DOHH2 (cell line): ENCODE measurements at regions not wholly inside any gene's neighbourhood (a gene's known extent, or its start where the extent isn't known, plus 50 kb on each side); places are given as distances from the start of the nearest gene placed in this dataset.

Experiments used
- H3F3A ChIP-seq: fragments of 200-600 bp; sonication (generic), shearing (Covaris generic); 2 replicates; pipeline ENCODE4 v1.6.0; 2016; ENCODE audit warnings: antibody characterized with exemption, mild to moderate bottlenecking; ENCODE audit not compliant: control insufficient read depth, insufficient read depth
- H3K27ac ChIP-seq: fragments of 200-600 bp; sonication (generic); 2 replicates; pipeline ENCODE4 v1.5.1; 2014; ENCODE audit warnings: low read depth, mild to moderate bottlenecking, low read length, moderate library complexity
- H3K27me3 ChIP-seq: fragments of 200-600 bp; sonication (generic); 2 replicates; pipeline ENCODE4 v1.6.1; 2014; ENCODE audit warnings: mild to moderate bottlenecking, low read length, mixed read lengths; ENCODE audit not compliant: control insufficient read depth
- H3K36me3 ChIP-seq: fragments of 200-600 bp; sonication (generic); 2 replicates; pipeline ENCODE4 v1.6.1; 2014; ENCODE audit warnings: mild to moderate bottlenecking, low read length, moderate library complexity, mixed read lengths; ENCODE audit not compliant: control insufficient read depth
- H3K4me1 ChIP-seq: fragments of 200-600 bp; sonication (generic); 2 replicates; pipeline ENCODE4 v1.6.1; 2014; ENCODE audit warnings: mild to moderate bottlenecking, low read length, mixed read lengths; ENCODE audit not compliant: control insufficient read depth
- H3K4me2 ChIP-seq: fragments of 200-600 bp; sonication (generic); 2 replicates; pipeline ENCODE4 v1.6.0; 2014; ENCODE audit warnings: mild to moderate bottlenecking, low read length, moderate library complexity
- H3K4me3 ChIP-seq: fragments of 200-600 bp; sonication (generic); 2 replicates; pipeline ENCODE4 v1.5.1; 2014; ENCODE audit warnings: mild to moderate bottlenecking, low read length, mixed read lengths
- H3K79me2 ChIP-seq: fragments of 200-600 bp; sonication (generic); 2 replicates; pipeline ENCODE4 v1.6.1; 2014; ENCODE audit warnings: mild to moderate bottlenecking, low read length, mixed read lengths; ENCODE audit not compliant: control insufficient read depth
- H3K9me2 ChIP-seq: fragments of 200-600 bp; sonication (generic); replicated peaks from 2 replicates; pipeline ENCODE4 v1.6.1; 2014; ENCODE audit warnings: mild to moderate bottlenecking, low read length, mixed read lengths; ENCODE audit not compliant: control insufficient read depth
- H3K9me3 ChIP-seq: fragments of 200-600 bp; sonication (generic); 2 replicates; pipeline ENCODE4 v1.6.1; 2014; ENCODE audit warnings: antibody characterized with exemption, low read length, mixed read lengths; ENCODE audit not compliant: control insufficient read depth, insufficient read depth
- H4K20me1 ChIP-seq: fragments of 200-600 bp; sonication (generic); 2 replicates; pipeline ENCODE4 v1.6.0; 2014; ENCODE audit warnings: low read depth, mild to moderate bottlenecking, antibody characterized with exemption, low read length, moderate library complexity; ENCODE audit not compliant: control insufficient read depth, insufficient read depth
- EZH2phosphoT487 ChIP-seq: fragments of 200-600 bp; sonication (generic); IDR thresholded peaks from 2 replicates; pipeline ENCODE4 v1.6.1; 2017; ENCODE audit warnings: borderline replicate concordance, mild to moderate bottlenecking, antibody characterized with exemption, low read length, moderate library complexity, mixed read lengths
- TF ChIP-seq, protein P1 (sequence below): fragments of 200-600 bp; sonication (generic); IDR thresholded peaks from one replicate; pipeline ENCODE4 v1.5.1; 2014; ENCODE audit warnings: antibody characterized with exemption, mild to moderate bottlenecking, low read depth, low read length; ENCODE audit not compliant: poor library complexity, severe bottlenecking

DNA sequence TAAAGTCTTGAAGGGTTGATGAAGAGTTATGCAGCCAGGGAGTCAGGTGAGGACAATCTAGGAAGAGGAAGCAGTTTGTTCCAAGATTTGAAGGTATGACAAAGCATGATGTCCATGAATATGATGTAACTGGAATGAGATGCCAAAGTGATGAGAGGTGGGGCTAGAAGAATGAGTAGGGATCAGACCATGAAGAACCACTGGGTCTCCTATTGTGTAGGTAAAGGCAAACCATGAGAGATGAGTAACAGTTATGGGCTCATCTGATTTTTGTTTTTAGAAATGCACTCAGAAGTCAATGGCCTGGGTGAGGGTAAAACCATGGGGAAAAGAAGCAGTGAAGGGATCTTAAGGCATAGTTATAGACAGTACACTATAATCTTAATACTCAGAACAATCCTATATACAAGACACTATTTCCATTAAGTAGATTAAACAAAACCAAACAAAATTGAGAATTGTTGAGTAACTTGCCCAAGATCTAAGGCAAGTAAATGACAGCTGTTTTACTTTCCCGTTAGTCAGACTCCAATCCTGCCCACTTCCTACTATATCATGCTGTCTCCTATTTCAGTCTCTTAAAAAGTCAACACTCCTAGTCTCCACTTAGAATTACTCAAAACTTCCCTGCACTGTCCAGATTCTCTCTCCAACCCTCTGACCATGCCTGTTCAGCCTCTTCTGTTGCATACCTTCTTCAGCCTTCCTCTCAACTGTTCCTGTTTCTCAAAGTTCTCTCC, 393.8 kb upstream of the MEF2C start:
- no peaks in the 10 kb centered on the region for H3K36me3 ChIP-seq
- no peaks in the 10 kb centered on the region for H3K79me2 ChIP-seq
- no peaks in the 10 kb centered on the region for H3K9me3 ChIP-seq
- no peaks in the 10 kb centered on the region for H3F3A ChIP-seq
- H3K4me1 ChIP-seq: peaks cover 46% of the 10 kb centered on the region
- no peaks in the 10 kb centered on the region for H4K20me1 ChIP-seq
- no peak overlapping the region for H3K4me3 ChIP-seq
- H3K4me2 ChIP-seq: no peak overlapping the region
- H3K27me3 ChIP-seq: no peaks in the 10 kb centered on the region
- H3K27ac ChIP-seq: no peak overlapping the region
- TF ChIP-seq EZH2phosphoT487: no peak
- TF ChIP-seq, protein P1, sequence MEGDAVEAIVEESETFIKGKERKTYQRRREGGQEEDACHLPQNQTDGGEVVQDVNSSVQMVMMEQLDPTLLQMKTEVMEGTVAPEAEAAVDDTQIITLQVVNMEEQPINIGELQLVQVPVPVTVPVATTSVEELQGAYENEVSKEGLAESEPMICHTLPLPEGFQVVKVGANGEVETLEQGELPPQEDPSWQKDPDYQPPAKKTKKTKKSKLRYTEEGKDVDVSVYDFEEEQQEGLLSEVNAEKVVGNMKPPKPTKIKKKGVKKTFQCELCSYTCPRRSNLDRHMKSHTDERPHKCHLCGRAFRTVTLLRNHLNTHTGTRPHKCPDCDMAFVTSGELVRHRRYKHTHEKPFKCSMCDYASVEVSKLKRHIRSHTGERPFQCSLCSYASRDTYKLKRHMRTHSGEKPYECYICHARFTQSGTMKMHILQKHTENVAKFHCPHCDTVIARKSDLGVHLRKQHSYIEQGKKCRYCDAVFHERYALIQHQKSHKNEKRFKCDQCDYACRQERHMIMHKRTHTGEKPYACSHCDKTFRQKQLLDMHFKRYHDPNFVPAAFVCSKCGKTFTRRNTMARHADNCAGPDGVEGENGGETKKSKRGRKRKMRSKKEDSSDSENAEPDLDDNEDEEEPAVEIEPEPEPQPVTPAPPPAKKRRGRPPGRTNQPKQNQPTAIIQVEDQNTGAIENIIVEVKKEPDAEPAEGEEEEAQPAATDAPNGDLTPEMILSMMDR: no peak
- H3K9me2 ChIP-seq: no peaks in the 10 kb centered on the region

DNA sequence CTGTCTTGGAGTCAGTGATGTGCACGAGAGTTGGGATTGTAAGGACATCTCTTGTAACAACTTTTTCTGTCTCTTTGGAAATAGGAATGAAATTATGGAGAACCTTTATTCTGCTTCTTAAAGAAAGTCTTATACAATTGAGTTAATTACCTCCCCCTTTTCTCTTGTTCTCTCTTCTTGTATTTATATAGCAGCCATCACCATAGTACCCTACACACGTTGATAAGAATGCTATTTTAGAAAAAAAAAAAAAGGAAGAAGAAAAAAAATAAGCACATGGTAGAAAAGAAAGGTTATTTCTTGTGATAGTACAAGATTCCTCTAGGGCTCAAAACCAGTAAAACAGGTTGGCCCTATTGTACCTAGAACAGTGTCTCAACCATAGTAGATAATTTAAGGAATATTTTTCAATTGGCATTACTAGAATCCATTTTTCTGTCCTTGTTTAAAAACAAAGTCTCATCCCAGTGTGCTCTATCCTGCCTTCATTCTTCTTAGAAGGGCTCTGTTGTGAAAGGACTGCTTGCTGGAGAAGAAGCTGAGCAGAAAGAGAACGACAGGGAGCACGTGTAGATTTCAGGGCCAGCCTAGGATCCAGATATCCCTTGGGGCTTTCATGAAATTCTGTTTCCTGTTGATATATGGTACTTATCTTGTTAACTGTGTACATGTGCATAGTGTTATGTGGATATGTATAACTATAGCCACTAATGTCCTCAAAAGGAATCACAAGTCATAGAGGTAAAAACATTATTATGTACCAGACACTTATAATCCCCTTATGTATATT, 392.3 kb upstream of the MEF2C start:
- no peaks in the 10 kb centered on the region for H3K79me2 ChIP-seq
- H3K4me2 ChIP-seq: no peak overlapping the region
- TF ChIP-seq, protein P1: no peak
- no peak for TF ChIP-seq EZH2phosphoT487
- H3K9me3 ChIP-seq: no peaks in the 10 kb centered on the region
- H3F3A ChIP-seq: no peaks in the 10 kb centered on the region
- no peaks in the 10 kb centered on the region for H3K9me2 ChIP-seq
- no peaks in the 10 kb centered on the region for H4K20me1 ChIP-seq
- peaks cover 59% of the 10 kb centered on the region for H3K4me1 ChIP-seq
- H3K36me3 ChIP-seq: no peaks in the 10 kb centered on the region
- H3K4me3 ChIP-seq: no peak overlapping the region
- no peaks in the 10 kb centered on the region for H3K27me3 ChIP-seq
- H3K27ac ChIP-seq: no peak overlapping the region

- Histone ChIP-seq H3K9me3 (no peaks in the 10 kb centered on the region), H3K79me2 (no peaks in the 10 kb centered on the region), H3K27ac (no peak overlapping the region), H3K4me1 (peaks cover 64% of the 10 kb centered on the region), H4K20me1 (no peaks in the 10 kb centered on the region), H3K4me3 (no peak overlapping the region), H3K27me3 (no peaks in the 10 kb centered on the region), H3K4me2 (no peak overlapping the region), H3K36me3 (no peaks in the 10 kb centered on the region), H3K9me2 (no peaks in the 10 kb centered on the region), H3F3A (no peaks in the 10 kb centered on the region)
- no peak for TF ChIP-seq EZH2phosphoT487
- TF ChIP-seq, protein P1: no peak
Observed at GRCh38 chr5:89273289-89273688, 390.3 kb upstream of the MEF2C start.
